IMR-90 (cell line): ENCODE measurements at regions not wholly inside any gene's neighbourhood (a gene's known extent, or its start where the extent isn't known, plus 50 kb on each side); places are given as distances from the start of the nearest gene placed in this dataset.

Experiments
- ATAC-seq: fragments of 200-7000 bp; cut with Tn5 transposase; 2 replicates; pipeline ENCODE4 v1.9.1; 2020; ENCODE audit warnings: low read depth, mild to moderate bottlenecking, moderate library complexity
- BruUV-seq: library from RNA; stranded (reverse); fragments of 400-500 nt; replicated peaks from 2 replicates; lab custom pipeline; 2021; lab: Mats Ljungman, UMichigan
- CTCF ChIA-PET: fragments of 300-600 bp; formaldehyde crosslinking; extraction: SDS; loops from one replicate; lab custom pipeline; 2021; ENCODE audit warnings: antibody characterized with exemption; lab: Yijun Ruan, JAX
- POLR2A ChIA-PET: fragments of 300-600 bp; sonication (Branson Sonifier 250); formaldehyde crosslinking; loops from one replicate; lab custom pipeline; 2022; ENCODE audit warnings: antibody characterized with exemption; ENCODE audit not compliant: unreplicated experiment; lab: Charles Lee
- DNase-seq: peaks from one replicate; pipeline ENCODE4 v3.0.0; 2013
- H2AFZ ChIP-seq: replicated peaks from 2 replicates; pipeline ENCODE3; 2013; ENCODE audit warnings: low read length, mild to moderate bottlenecking; ENCODE audit not compliant: poor library complexity
- H2AK5ac ChIP-seq: 2 replicates; pipeline ENCODE4 v1.6.1; 2013; ENCODE audit warnings: low read depth, low read length, inconsistent platforms
- H2AK9ac ChIP-seq: replicated peaks from 2 replicates; pipeline ENCODE3; 2013; ENCODE audit warnings: mild to moderate bottlenecking, low read depth, low read length, moderate library complexity; ENCODE audit not compliant: poor library complexity
- H2BK120ac ChIP-seq: 2 replicates; pipeline ENCODE4 v1.6.1; 2013; ENCODE audit warnings: low read depth, low read length, inconsistent platforms
- H2BK15ac ChIP-seq: 3 replicates; pipeline ENCODE4 v1.6.1; 2013; ENCODE audit warnings: low read depth, low read length, inconsistent platforms
- H2BK20ac ChIP-seq: 2 replicates; pipeline ENCODE4 v1.6.1; 2013; ENCODE audit warnings: low read depth, mild to moderate bottlenecking, inconsistent platforms, low read length, moderate library complexity
- H2BK5ac ChIP-seq: 2 replicates; pipeline ENCODE4 v1.6.1; 2013; ENCODE audit warnings: mild to moderate bottlenecking, low read depth, low read length, inconsistent platforms; ENCODE audit not compliant: poor library complexity, severe bottlenecking
- H3K14ac ChIP-seq: replicated peaks from 2 replicates; pipeline ENCODE4 v1.6.1; 2013; ENCODE audit warnings: low read depth, low read length, inconsistent platforms
- H3K18ac ChIP-seq: 2 replicates; pipeline ENCODE4 v1.6.1; 2013; ENCODE audit warnings: low read depth, low read length, control low read depth
- H3K23ac ChIP-seq: 2 replicates; pipeline ENCODE4 v1.6.1; 2013; ENCODE audit warnings: low read depth, low read length, inconsistent platforms
- H3K27ac ChIP-seq: 2 replicates; pipeline ENCODE4 v1.5.1; 2013; ENCODE audit warnings: mild to moderate bottlenecking, control low read depth, low read length; ENCODE audit not compliant: insufficient read depth
- H3K27me3 ChIP-seq: 2 replicates; pipeline ENCODE4 v1.6.1; 2013; ENCODE audit warnings: low read length; ENCODE audit not compliant: control insufficient read depth, insufficient read depth
- H3K36me3 ChIP-seq: 2 replicates; pipeline ENCODE4 v1.6.1; 2013; ENCODE audit warnings: low read length, mixed read lengths; ENCODE audit not compliant: control insufficient read depth, insufficient read depth
- H3K4ac ChIP-seq: 2 replicates; pipeline ENCODE4 v1.6.1; 2013; ENCODE audit warnings: low read depth, low read length, inconsistent platforms
- H3K4me1 ChIP-seq: 2 replicates; pipeline ENCODE4 v1.6.1; 2013; ENCODE audit warnings: low read length, mixed read lengths; ENCODE audit not compliant: control insufficient read depth, insufficient read depth
- H3K4me2 ChIP-seq: 2 replicates; pipeline ENCODE4 v1.6.1; 2013; ENCODE audit warnings: low read depth, mild to moderate bottlenecking, control low read depth, low read length, moderate library complexity
- H3K4me3 ChIP-seq: 2 replicates; pipeline ENCODE4 v1.5.1; 2013; ENCODE audit warnings: low read depth, mild to moderate bottlenecking, control low read depth, low read length, moderate library complexity; ENCODE audit not compliant: insufficient read depth
- H3K56ac ChIP-seq: 2 replicates; pipeline ENCODE4 v1.6.1; 2013; ENCODE audit warnings: low read length, inconsistent platforms; ENCODE audit not compliant: insufficient read depth; ENCODE audit errors: extremely low read depth
- H3K79me1 ChIP-seq, 2 experiments: 2 replicates each; pipeline ENCODE4 v1.6.1; 2013; ENCODE audit warnings: low read length in 2 of 2, inconsistent platforms in 1 of 2, low read depth in 1 of 2
- H3K9ac ChIP-seq: 2 replicates; pipeline ENCODE4 v1.6.1; 2013; ENCODE audit warnings: low read depth, low read length, control low read depth
- H3K9me1 ChIP-seq: 2 replicates; pipeline ENCODE4 v1.6.1; 2013; ENCODE audit warnings: low read length, inconsistent platforms; ENCODE audit not compliant: insufficient read depth
- H3K9me3 ChIP-seq: 2 replicates; pipeline ENCODE4 v1.6.1; 2013; ENCODE audit warnings: low read length; ENCODE audit not compliant: control insufficient read depth, insufficient read depth
- H4K20me1 ChIP-seq: 2 replicates; pipeline ENCODE4 v1.6.1; 2013; ENCODE audit warnings: low read length, inconsistent platforms; ENCODE audit not compliant: insufficient read depth
- H4K5ac ChIP-seq: 2 replicates; pipeline ENCODE4 v1.6.1; 2013; ENCODE audit warnings: mild to moderate bottlenecking, low read depth, low read length, control low read depth
- H4K8ac ChIP-seq, 2 experiments: 2 replicates each; pipeline ENCODE4 v1.6.1; 2013; ENCODE audit warnings: low read depth in 2 of 2, low read length in 2 of 2, control low read depth in 1 of 2, inconsistent platforms in 1 of 2
- H4K91ac ChIP-seq: 2 replicates; pipeline ENCODE4 v1.6.1; 2013; ENCODE audit warnings: low read depth, low read length, inconsistent platforms; ENCODE audit not compliant: insufficient read depth
- CEBPB ChIP-seq: IDR thresholded peaks from 2 replicates; pipeline ENCODE4 v1.6.1; 2012; ENCODE audit warnings: low read depth, low read length, improper control_type of control experiment
- CHD1 ChIP-seq: IDR thresholded peaks from 2 replicates; pipeline ENCODE4 v1.6.1; 2012; ENCODE audit warnings: low read depth, low read length, improper control_type of control experiment
- MAFK ChIP-seq: IDR thresholded peaks from 2 replicates; pipeline ENCODE4 v1.6.1; 2012; ENCODE audit warnings: low read depth, low read length, improper control_type of control experiment
- MAZ ChIP-seq: IDR thresholded peaks from 2 replicates; pipeline ENCODE4 v1.6.1; 2012; ENCODE audit warnings: low read depth, mild to moderate bottlenecking, low read length, improper control_type of control experiment, moderate library complexity, borderline replicate concordance
- MXI1 ChIP-seq: IDR thresholded peaks from 2 replicates; pipeline ENCODE4 v1.6.1; 2012; ENCODE audit warnings: low read depth, mild to moderate bottlenecking, low read length, moderate library complexity, borderline replicate concordance
- RAD21 ChIP-seq: IDR thresholded peaks from 2 replicates; pipeline ENCODE4 v1.6.1; 2012; ENCODE audit warnings: low read length, improper control_type of control experiment
- RCOR1 ChIP-seq: IDR thresholded peaks from 2 replicates; pipeline ENCODE4 v1.6.1; 2012; ENCODE audit warnings: mild to moderate bottlenecking, low read length, improper control_type of control experiment; ENCODE audit not compliant: insufficient replicate concordance
- WGBS, 2 experiments: methylation state at CpG; one replicate each; pipeline versions ENCODE4 v1.1.5 to v1.1.7; 2013; ENCODE audit warnings: missing lambda C conversion rate in 2 of 2; ENCODE audit not compliant: insufficient read length in 1 of 2; ENCODE audit errors: extremely low coverage in 2 of 2; 5-methylcytosine and 5-hydroxymethylcytosine counted together
- dilution Hi-C: fragments of 300-500 bp; cut with HindIII; formaldehyde crosslinking; loops from one replicate; pipeline ENCODE4 v1.14.3; 2018; ENCODE audit warnings: low sequenced_read_pairs; ENCODE audit not compliant: unreplicated experiment
- in situ Hi-C: fragments of 300-500 bp; cut with MboI; formaldehyde crosslinking; loops from 3 replicates; pipeline ENCODE4 v1.14.3; 2019; ENCODE audit warnings: low sequenced_read_pairs, inconsistent platforms, mixed read lengths
- intact Hi-C: fragments of 100-400 bp; cut with micrococcal nuclease; formaldehyde crosslinking; loops from 2 replicates; pipeline ENCODE4 v1.10.0; 2022
- TF ChIP-seq, protein P1 (sequence below): conservative IDR thresholded peaks from 2 replicates; pipeline ENCODE4 v1.5.1; 2012; ENCODE audit warnings: mild to moderate bottlenecking, low read depth, low read length, improper control_type of control experiment

DNA sequence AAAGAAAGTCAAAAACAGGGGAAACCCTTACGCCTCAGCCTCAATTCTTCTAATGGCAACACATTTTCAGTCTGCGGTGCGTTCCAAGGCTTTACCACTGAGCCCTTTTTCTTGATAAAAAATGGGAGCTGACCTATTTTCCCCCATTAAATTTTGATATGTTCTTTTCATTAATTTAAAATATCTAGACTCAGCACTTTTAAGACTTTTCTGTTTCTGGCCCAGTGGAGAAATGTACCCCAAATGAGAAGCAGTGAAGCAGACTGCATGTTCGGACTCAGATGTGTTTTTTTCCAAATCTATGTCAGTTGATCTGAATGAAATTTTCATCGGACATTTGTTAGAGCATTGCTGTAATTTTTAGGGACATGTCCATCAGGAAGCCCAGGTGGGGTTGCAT, 126.2 kb downstream of the SEC23IP start:
- Histone ChIP-seq H4K20me1 (no peaks in the 10 kb centered on the region), H3K18ac (no peak overlapping the region), H3K9ac (no peak overlapping the region), H4K8ac (no peak overlapping the region), H4K91ac (no peak overlapping the region), H3K56ac (no peak overlapping the region), H3K9me1 (no peaks in the 10 kb centered on the region), H3K14ac (no peak overlapping the region), H2BK15ac (no peak overlapping the region), H2AFZ (no peak overlapping the region), H3K23ac (no peak overlapping the region), H2BK5ac (no peak overlapping the region), H3K27me3 (no peaks in the 10 kb centered on the region), H3K4me3 (no peak overlapping the region), H3K79me1 (no peaks in the 10 kb centered on the region), H3K27ac (no peak overlapping the region), H2AK9ac (no peak overlapping the region), H4K5ac (no peak overlapping the region), H3K36me3 (no peaks in the 10 kb centered on the region), H2AK5ac (no peak overlapping the region), H3K4ac (no peak overlapping the region), H2BK20ac (no peak overlapping the region), H3K4me2 (no peak overlapping the region), H2BK120ac (no peak overlapping the region), H3K4me1 (no peaks in the 10 kb centered on the region), H3K9me3 (no peaks in the 10 kb centered on the region; the same call in 1 of the 2 replicates)
- POLR2A ChIA-PET = no interaction called here
- 20% methylated on average over 1 of the region's 5 CpGs; no CpG with 5 or more reads in 1 of the 2 experiments for WGBS, 2 experiments
- intact Hi-C loops = no loop called here
- in situ Hi-C loops = no loop called here
- TF ChIP-seq RCOR1 = no peak
- TF ChIP-seq CEBPB = no peak
- TF ChIP-seq, protein P1, sequence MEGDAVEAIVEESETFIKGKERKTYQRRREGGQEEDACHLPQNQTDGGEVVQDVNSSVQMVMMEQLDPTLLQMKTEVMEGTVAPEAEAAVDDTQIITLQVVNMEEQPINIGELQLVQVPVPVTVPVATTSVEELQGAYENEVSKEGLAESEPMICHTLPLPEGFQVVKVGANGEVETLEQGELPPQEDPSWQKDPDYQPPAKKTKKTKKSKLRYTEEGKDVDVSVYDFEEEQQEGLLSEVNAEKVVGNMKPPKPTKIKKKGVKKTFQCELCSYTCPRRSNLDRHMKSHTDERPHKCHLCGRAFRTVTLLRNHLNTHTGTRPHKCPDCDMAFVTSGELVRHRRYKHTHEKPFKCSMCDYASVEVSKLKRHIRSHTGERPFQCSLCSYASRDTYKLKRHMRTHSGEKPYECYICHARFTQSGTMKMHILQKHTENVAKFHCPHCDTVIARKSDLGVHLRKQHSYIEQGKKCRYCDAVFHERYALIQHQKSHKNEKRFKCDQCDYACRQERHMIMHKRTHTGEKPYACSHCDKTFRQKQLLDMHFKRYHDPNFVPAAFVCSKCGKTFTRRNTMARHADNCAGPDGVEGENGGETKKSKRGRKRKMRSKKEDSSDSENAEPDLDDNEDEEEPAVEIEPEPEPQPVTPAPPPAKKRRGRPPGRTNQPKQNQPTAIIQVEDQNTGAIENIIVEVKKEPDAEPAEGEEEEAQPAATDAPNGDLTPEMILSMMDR = no peak
- TF ChIP-seq MXI1 = no peak
- 0 out of 2 replicates have a peak, but pooled peaks have one; percentile 44 for TF ChIP-seq MAFK
- TF ChIP-seq MAZ = no peak
- TF ChIP-seq RAD21 = no peak
- no peak for TF ChIP-seq CHD1
- no peak for ATAC-seq
- CTCF ChIA-PET = no interaction called here
- DNase-seq = no peak
- dilution Hi-C loops = no loop called here
- no TSS peak for BruUV-seq
